GM19351 (cell line): ENCODE measurements at regions not wholly inside any gene's neighbourhood (a gene's known extent, or its start where the extent isn't known, plus 50 kb on each side); places are given as distances from the start of the nearest gene placed in this dataset.
"Not testable (repeated sequence)": the region's sequence is repeated elsewhere in the genome, so short reads cannot be mapped to it uniquely, and the experiment has no call there.

Experiments
- ATAC-seq: cut with Tn5 transposase; IDR thresholded peaks from one replicate; pipeline ENCODE4 v1.9.1; 2021; ENCODE audit warnings: mild to moderate bottlenecking, moderate library complexity; ENCODE audit not compliant: unreplicated experiment

- no peak for ATAC-seq
Observed at GRCh38 chr5:87665166-87665565, 252.4 kb upstream of the CCNH start.

DNA sequence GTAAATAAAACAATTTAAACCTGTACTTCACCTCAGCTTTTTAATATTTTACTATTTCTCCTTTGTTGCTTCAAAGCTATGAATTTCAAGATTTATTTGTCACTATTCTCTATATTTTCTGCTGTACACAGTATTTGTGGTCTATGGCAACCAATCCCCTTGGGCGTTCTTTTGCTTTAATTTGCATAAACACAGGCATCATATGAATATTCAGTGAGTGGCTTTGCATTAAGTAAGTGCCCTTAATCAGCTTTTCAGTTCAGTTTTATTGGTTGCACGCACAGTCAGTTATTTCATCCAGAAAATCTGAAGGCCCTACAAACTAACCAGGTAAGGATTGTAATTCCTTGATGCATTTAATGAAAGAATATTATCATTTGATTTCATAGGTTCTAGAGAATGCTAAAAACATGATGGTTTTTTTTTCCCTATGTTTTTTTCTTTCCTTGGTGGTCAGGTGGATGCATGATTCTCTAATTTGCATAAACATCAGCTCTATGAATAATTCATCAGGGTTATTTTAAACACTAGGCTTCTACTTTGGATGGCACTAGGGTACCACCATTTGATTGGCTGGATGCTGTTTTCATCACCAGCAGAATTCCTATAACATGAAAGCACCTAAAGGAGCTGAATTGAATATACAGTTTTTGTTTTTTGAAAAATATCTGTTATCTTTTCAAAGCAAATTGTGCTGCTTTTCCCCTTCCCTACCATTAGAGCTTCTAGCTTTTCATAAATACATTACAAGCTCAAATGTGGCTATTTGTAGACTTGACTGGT is 249.2 kb upstream of the CCNH start:
- ATAC-seq, result no peak

- ATAC-seq, result no peak
Observed at GRCh38 chr5:87653242-87653641, 240.5 kb upstream of the CCNH start.

DNA sequence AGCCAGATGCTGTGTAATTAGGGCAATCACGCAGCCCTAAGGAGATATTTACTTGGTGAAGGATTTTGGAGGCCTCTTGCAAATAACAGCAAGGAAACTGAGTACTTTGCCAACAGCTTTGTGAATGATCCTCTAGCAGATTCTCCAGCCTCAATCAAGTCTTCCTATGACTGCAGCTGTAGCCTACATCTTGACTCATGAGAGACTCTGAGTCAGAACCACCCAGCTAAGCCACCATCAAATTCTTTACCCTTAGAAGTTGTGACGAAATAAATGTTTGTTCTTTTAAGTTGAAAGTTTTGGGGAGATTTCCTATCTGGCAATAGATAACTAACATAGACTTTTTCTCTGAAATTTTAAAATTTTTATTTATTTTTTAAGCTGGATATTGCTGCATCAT is 237.6 kb upstream of the CCNH start:
- ATAC-seq, result no peak

- ATAC-seq, result no peak
Observed at GRCh38 chr5:87649455-87649854, 236.7 kb upstream of the CCNH start.

- ATAC-seq, result no peak
Observed at GRCh38 chr5:87645224-87645623, 232.5 kb upstream of the CCNH start.

DNA sequence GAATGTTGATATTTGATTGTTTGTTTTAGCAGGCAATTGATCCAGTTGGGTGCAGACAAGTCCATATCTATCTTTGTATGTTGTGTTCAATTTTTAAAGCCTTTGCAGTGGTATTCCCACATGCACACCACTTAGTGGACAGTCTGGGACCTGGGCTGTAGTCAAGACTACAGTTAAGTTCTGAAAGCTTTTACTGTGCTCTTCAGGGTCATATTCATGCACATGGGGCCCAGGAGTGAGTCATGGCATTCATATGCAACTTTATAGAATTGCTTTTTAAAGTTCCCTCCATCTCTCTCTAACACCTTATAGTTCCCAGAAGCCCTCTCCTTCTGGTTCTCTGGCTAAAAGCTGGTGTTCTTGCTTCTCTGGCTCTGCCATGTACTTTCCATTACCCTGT is 228.2 kb upstream of the CCNH start:
- ATAC-seq, result no peak

- no peak for ATAC-seq
Observed at GRCh38 chr5:87627363-87627762, 214.6 kb upstream of the CCNH start.

DNA sequence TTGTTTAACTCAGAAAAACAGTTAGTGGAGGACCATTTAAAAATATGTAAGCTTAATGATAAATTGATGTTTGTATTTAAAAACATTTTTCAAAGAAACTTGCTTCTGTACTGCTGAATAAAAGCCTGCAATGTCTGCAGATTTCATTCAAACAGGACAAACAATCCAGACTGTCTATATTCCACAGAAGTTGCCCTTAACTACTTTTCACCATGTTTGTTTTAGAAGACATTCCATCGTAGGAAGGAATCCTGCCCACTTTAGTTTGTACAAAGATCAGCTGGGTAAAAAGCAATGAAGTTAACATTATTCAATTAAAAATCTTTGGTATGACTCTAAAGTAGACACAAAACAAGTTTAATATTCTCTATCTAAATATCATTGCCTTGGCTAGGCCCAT is 195.7 kb upstream of the CCNH start:
- no peak for ATAC-seq

DNA sequence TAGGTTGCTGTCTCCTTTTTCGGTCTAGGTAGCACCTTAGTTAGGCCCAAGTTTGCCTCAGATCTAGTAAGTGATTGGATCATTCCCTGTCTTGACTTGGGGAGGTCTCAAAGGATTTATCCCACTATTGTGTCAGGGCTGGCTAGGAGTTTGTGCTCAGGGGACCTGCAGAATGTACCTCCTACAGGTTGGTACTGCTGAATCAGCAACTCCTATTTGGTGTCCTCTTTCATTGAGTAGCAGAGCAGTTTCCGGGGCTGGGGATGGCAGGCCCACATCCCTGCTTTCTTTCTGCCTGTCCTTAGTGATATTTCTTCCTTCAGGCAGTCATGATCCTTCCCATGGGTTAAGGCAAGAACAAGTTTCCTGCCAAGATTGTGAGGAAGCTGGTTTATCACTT is 192.9 kb upstream of the CCNH start:
- no peak for ATAC-seq

- no peak for ATAC-seq
Observed at GRCh38 chr5:87599778-87600177, 187.0 kb upstream of the CCNH start.

DNA sequence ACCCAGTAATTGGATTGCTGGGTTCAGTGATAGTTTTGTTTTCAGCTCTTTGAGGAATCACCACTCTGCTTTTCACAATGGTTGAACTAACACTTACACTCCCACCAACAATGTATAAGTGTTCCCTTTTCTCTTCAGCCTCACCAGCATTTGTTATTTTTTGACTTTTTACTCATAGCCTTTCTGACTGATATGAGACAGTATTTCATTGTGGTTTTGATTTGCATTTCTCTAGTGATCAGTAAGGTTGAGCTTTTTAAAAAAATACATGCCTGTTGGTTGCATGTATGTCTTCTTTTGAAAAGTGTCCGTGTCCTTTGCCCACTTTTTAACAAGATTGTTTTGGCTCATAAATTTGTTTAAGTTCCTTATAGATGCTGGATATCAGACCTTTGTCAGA is 185.7 kb upstream of the CCNH start:
- peak; percentile 57 for ATAC-seq

DNA sequence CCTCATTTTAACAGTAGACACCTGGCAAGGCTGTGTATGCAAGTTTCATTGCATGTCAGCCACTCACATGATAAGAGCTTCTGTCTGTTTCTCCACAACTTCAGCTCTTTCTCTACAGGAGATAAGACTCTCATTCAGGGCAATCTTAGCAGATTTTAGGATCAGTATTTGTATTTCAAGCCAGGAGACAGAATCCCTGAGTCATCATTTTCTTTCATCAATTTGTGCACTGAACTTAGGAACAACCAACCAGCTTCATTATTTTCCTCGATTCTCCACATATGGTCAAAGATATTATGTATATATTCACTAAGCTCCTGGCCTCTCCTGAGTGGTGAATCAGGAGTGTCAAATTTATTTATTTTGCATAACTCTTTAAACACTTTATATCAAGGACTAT is 181.8 kb upstream of the CCNH start:
- ATAC-seq, result no peak

DNA sequence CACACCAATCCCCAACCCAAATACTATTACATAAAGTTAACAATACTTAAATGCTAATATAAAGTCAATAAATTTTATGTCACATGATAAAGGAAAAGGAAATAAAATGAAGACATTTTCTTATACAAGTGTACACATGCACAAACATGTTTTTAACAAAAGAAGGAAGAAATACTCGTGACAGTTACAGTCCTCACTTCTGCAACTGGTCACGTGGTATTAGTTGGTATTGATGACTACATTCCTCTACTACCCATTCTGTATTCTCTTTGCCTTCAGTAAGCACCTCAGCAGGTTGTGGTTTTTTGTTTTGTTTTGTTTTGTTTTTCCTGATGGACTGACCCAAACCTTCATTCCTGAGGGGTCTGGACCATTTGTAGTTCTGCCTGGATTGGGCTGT is 176.9 kb upstream of the CCNH start:
- ATAC-seq, result no peak

DNA sequence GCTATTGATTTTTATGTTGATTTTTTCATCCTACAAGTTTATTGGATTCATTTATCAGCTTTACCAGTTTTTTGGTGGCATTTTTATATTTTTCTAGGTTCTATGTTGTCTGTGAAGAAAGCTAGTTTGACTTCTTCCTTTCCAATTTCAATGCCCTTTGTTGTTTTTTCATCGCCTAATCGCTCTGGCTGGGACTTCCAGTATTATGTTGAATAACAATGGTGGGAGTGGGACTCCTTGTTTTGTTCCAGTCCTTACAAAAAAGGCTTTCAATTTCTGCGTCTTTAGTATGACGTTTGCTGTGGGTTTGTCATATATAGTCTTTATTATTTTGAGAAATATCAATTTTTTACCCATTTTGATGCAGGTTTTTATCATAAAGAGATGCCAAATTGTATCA is 175.6 kb upstream of the CCNH start:
- no peak for ATAC-seq

- ATAC-seq, result not testable (repeated sequence)
Observed at GRCh38 chr5:87583704-87584103, 171.0 kb upstream of the CCNH start.

DNA sequence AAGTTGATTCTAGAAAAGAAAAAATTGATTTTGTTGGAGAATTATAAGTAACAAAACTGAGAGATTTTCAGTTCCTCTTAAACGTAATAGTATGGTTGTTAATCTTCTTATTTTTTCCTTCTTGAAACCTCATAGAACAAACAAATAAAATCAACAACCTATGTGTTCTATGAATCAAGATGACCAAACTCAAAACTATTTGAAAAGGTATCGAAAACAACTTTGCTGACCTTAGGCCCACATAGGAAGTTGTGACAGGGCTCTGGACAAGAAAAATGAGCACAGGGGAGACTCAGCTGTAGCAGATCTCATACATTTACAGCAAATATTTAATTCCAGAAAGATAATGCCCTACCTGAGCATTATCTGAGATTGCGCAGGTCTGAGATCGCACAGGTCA is 169.4 kb upstream of the CCNH start:
- ATAC-seq, result peak; percentile 60

- peak; percentile 3 for ATAC-seq
Observed at GRCh38 chr5:87581661-87582060, 168.9 kb upstream of the CCNH start.

DNA sequence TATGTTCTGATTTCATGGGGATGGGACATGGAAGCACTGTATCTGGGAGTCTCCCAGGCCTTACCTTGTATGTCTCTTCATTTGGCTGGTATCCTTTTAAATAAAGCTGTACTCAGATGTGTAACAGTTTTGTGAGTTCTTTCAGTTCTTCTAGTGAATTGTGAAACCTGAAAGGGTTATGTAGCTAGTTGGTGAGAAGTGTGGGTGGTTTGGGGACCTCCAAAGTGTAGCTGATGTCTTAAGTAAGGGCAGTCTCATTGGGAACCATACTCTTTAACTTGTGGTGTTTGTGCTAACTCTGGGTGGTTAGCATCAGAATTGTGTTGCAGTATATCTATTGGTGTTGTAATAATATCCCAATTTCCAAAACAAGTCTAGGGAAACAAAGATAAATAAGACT is 166.9 kb upstream of the CCNH start:
- peak; percentile 71 for ATAC-seq

GRCh38 chr5:87576867-87577266 is 164.1 kb upstream of the CCNH start:
- no peak for ATAC-seq

DNA sequence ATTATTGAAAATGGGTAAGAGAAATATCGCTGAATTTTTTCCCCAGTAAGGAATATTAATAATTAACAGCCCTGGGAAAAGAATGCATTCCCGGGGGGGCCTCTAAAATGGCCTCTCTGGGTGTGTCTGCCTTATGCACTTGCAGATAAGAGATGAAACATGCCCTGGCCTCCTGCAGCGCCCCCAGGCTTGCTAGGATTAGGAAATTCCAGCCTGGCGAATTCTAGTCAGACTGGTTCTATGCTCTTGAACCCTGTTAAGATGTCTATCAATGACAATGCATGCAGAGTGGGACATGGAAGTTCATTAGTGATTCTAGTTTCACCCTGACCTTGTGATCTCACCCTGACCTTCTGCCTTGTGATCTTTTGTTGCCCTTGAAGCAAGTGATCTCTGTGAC is 163.6 kb upstream of the CCNH start:
- not testable (repeated sequence) for ATAC-seq

- no peak for ATAC-seq
Observed at GRCh38 chr5:87574106-87574505, 161.4 kb upstream of the CCNH start.

DNA sequence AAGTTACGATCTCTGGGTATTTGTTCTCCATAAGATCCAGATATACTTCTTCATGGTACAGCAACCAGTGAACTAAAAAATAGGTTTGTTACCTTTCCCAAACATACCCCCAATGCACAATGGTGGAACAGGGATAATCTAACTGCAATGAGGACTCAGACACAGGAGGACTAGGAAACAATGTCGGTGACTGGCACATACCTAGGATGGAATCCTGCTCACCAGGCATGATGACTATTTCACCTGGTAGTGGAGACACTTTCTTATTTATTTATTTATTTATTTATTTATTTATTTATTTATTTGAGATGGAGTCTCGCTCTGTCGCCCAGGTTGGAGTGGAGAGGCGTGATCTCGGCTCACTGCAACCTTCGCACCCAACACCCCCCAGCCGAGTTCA is 159.9 kb upstream of the CCNH start:
- ATAC-seq, result no peak
